HEK293 (cell line): ENCODE measurements at regions not wholly inside any gene's neighbourhood (a gene's known extent, or its start where the extent isn't known, plus 50 kb on each side); places are given as distances from the start of the nearest gene placed in this dataset.
A peak's percentile ranks its signal among the peaks of the same experiment; 100 is the strongest.

ENCODE experiments used
- AEBP2 ChIP-seq: fragments of 450-650 bp; formaldehyde crosslinking; IDR thresholded peaks from 2 replicates; pipeline ENCODE4 v1.5.1; 2016; ENCODE audit warnings: missing biosample characterization, missing genetic modification characterization, borderline replicate concordance
- ATF2 ChIP-seq: fragments of 450-650 bp; formaldehyde crosslinking; IDR thresholded peaks from 2 replicates; pipeline ENCODE4 v1.5.1; 2016; ENCODE audit warnings: missing biosample characterization, missing genetic modification characterization, low read depth
- BCL11A ChIP-seq: fragments of 450-650 bp; formaldehyde crosslinking; IDR thresholded peaks from 2 replicates; pipeline ENCODE4 v1.5.1; 2016; ENCODE audit warnings: low read depth, missing biosample characterization, missing genetic modification characterization
- GFI1B ChIP-seq: fragments of 450-650 bp; formaldehyde crosslinking; IDR thresholded peaks from 2 replicates; pipeline ENCODE4 v1.5.1; 2016; ENCODE audit warnings: missing biosample characterization, missing genetic modification characterization
- KLF9 ChIP-seq: fragments of 450-650 bp; formaldehyde crosslinking; IDR thresholded peaks from 2 replicates; pipeline ENCODE4 v1.5.1; 2016; ENCODE audit warnings: missing biosample characterization, missing genetic modification characterization, low read depth
- PRDM1 ChIP-seq: fragments of 450-650 bp; formaldehyde crosslinking; IDR thresholded peaks from 2 replicates; pipeline ENCODE4; 2016; ENCODE audit warnings: missing biosample characterization, missing genetic modification characterization
- PRDM10 ChIP-seq: fragments of 450-650 bp; formaldehyde crosslinking; IDR thresholded peaks from 2 replicates; pipeline ENCODE4 v1.5.1; 2016; ENCODE audit warnings: missing biosample characterization, missing genetic modification characterization
- SCRT2 ChIP-seq: fragments of 450-650 bp; formaldehyde crosslinking; IDR thresholded peaks from 2 replicates; pipeline ENCODE4 v1.5.1; 2016; ENCODE audit warnings: missing biosample characterization, missing genetic modification characterization
- TCF7L2 ChIP-seq: IDR thresholded peaks from 2 replicates; pipeline ENCODE4 v1.6.1; 2011; ENCODE audit warnings: low read depth, mild to moderate bottlenecking, inconsistent platforms, low read length, moderate library complexity, borderline replicate concordance
- WT1 ChIP-seq: fragments of 450-650 bp; formaldehyde crosslinking; IDR thresholded peaks from 2 replicates; pipeline ENCODE4 v1.5.1; 2016; ENCODE audit warnings: missing biosample characterization, missing genetic modification characterization
- YY2 ChIP-seq: fragments of 450-650 bp; formaldehyde crosslinking; IDR thresholded peaks from 2 replicates; pipeline ENCODE4 v1.5.1; 2016; ENCODE audit warnings: missing biosample characterization, missing genetic modification characterization
- ZBTB11 ChIP-seq: fragments of 450-650 bp; formaldehyde crosslinking; conservative IDR thresholded peaks from 2 replicates; pipeline ENCODE4 v1.5.1; 2016; ENCODE audit warnings: low read depth, missing biosample characterization, missing genetic modification characterization
- ZBTB49 ChIP-seq: fragments of 450-650 bp; formaldehyde crosslinking; IDR thresholded peaks from 2 replicates; pipeline ENCODE4 v1.5.1; 2016; ENCODE audit warnings: missing biosample characterization, missing genetic modification characterization, low read depth
- ZFP37 ChIP-seq: fragments of 450-650 bp; formaldehyde crosslinking; IDR thresholded peaks from 2 replicates; pipeline ENCODE4 v1.5.1; 2016; ENCODE audit warnings: missing biosample characterization, missing genetic modification characterization
- ZFP69B ChIP-seq: fragments of 450-650 bp; formaldehyde crosslinking; IDR thresholded peaks from 2 replicates; pipeline ENCODE4 v1.5.1; 2016; ENCODE audit warnings: missing biosample characterization, missing genetic modification characterization
- ZNF18 ChIP-seq: fragments of 450-650 bp; formaldehyde crosslinking; IDR thresholded peaks from 2 replicates; pipeline ENCODE4 v1.5.1; 2016; ENCODE audit warnings: missing biosample characterization, missing genetic modification characterization
- ZNF37A ChIP-seq: fragments of 450-650 bp; IDR thresholded peaks from 2 replicates; pipeline ENCODE4 v1.5.1; 2018; ENCODE audit warnings: missing biosample characterization, missing genetic modification characterization
- ZNF449 ChIP-seq: fragments of 450-650 bp; formaldehyde crosslinking; IDR thresholded peaks from 2 replicates; pipeline ENCODE4 v1.5.1; 2017; ENCODE audit warnings: missing biosample characterization, mild to moderate bottlenecking, missing genetic modification characterization, moderate library complexity
- ZNF555 ChIP-seq: fragments of 450-650 bp; formaldehyde crosslinking; conservative IDR thresholded peaks from 2 replicates; pipeline ENCODE4 v1.5.1; 2017; ENCODE audit warnings: missing biosample characterization, mild to moderate bottlenecking, missing genetic modification characterization, inconsistent platforms
- ZNF623 ChIP-seq: fragments of 450-650 bp; formaldehyde crosslinking; IDR thresholded peaks from 2 replicates; pipeline ENCODE4 v1.5.1; 2016; ENCODE audit warnings: missing biosample characterization, missing genetic modification characterization
- ZNF624 ChIP-seq: fragments of 450-650 bp; formaldehyde crosslinking; IDR thresholded peaks from 2 replicates; pipeline ENCODE4 v1.5.1; 2017; ENCODE audit warnings: missing biosample characterization, missing genetic modification characterization
- ZNF701 ChIP-seq: fragments of 450-650 bp; formaldehyde crosslinking; IDR thresholded peaks from 2 replicates; pipeline ENCODE4 v1.5.1; 2016; ENCODE audit warnings: missing biosample characterization, missing genetic modification characterization
- ZNF785 ChIP-seq: fragments of 450-650 bp; formaldehyde crosslinking; IDR thresholded peaks from 2 replicates; pipeline ENCODE4 v1.5.1; 2016; ENCODE audit warnings: missing biosample characterization, missing genetic modification characterization

- TF ChIP-seq ZNF623 (tag by site-specific recombination) (no peak), YY2 (tag by site-specific recombination) (no peak), WT1 (tag by site-specific recombination) (peak; percentile 65), ZBTB11 (tag by site-specific recombination) (no peak), ZNF37A (no peak), SCRT2 (tag by site-specific recombination) (no peak), BCL11A (tag by site-specific recombination) (peak; percentile 71), AEBP2 (tag by site-specific recombination) (no peak), ZBTB49 (tag by site-specific recombination) (no peak), GFI1B (no peak), ZNF785 (tag by site-specific recombination) (no peak), PRDM10 (no peak), ZNF701 (tag by site-specific recombination) (no peak), ZFP69B (tag by site-specific recombination) (no peak), ZNF555 (tag by site-specific recombination) (no peak), ATF2 (tag by site-specific recombination) (no peak), KLF9 (tag by site-specific recombination) (no peak), ZNF18 (tag by site-specific recombination) (no peak), TCF7L2 (no peak; the same call in 1 of the 2 replicates), ZFP37 (tag by site-specific recombination) (no peak), ZNF449 (tag by site-specific recombination) (no peak), ZNF624 (tag by site-specific recombination) (no peak), PRDM1 (peak; percentile 64)
Measured at GRCh38 chr1:168396940-168397684, 116.4 kb downstream of the TBX19 start (continued).
